Stimulated activated CD8-positive, alpha-beta memory T cell treated with anti-CD3 and anti-CD28 coated beads, Interleukin-15, amount 100 ng/mL, for 24 hours (primary cell): ENCODE measurements at regions not wholly inside any gene's neighbourhood (a gene's known extent, or its start where the extent isn't known, plus 50 kb on each side); places are given as distances from the start of the nearest gene placed in this dataset.
"Not testable (repeated sequence)": the region's sequence is repeated elsewhere in the genome, so short reads cannot be mapped to it uniquely, and the experiment has no call there.

Experiments
- DNase-seq: peaks from one replicate; pipeline ENCODE4 v3.0.0-alpha.2; 2020; ENCODE audit warnings: low read depth

- no peak for DNase-seq
Observed at GRCh38 chr16:87161822-87162676, 155.1 kb downstream of the C16orf95 start.

- not testable (repeated sequence) for DNase-seq
Observed at GRCh38 chr16:87162799-87163198, 154.4 kb downstream of the C16orf95 start.

GRCh38 chr16:87163637-87164036 lies 153.6 kb downstream of the C16orf95 start:
- no peak for DNase-seq

GRCh38 chr16:87165151-87165550 lies 152.0 kb downstream of the C16orf95 start:
- DNase-seq, result no peak

- DNase-seq, result no peak
Observed at GRCh38 chr16:87165885-87166284, 151.3 kb downstream of the C16orf95 start.

GRCh38 chr16:87166321-87166720 lies 150.9 kb downstream of the C16orf95 start:
- DNase-seq, result no peak

- no peak for DNase-seq
Observed at GRCh38 chr16:87166934-87167333, 150.3 kb downstream of the C16orf95 start.

- no peak for DNase-seq
Observed at GRCh38 chr16:87169509-87169995, 147.6 kb downstream of the C16orf95 start.

GRCh38 chr16:87170310-87170709 lies 146.9 kb downstream of the C16orf95 start:
- DNase-seq, result no peak

- DNase-seq, result no peak
Observed at GRCh38 chr16:87171723-87172122, 145.5 kb downstream of the C16orf95 start.

GRCh38 chr16:87172632-87173031 lies 144.6 kb downstream of the C16orf95 start:
- no peak for DNase-seq

- DNase-seq, result no peak
Observed at GRCh38 chr16:87173294-87173893, 143.8 kb downstream of the C16orf95 start.

- no peak for DNase-seq
Observed at GRCh38 chr16:87174061-87174460, 143.1 kb downstream of the C16orf95 start.

GRCh38 chr16:87176735-87177134 lies 140.5 kb downstream of the C16orf95 start:
- DNase-seq, result no peak

- DNase-seq, result no peak
Observed at GRCh38 chr16:87177673-87178072, 139.5 kb downstream of the C16orf95 start.

- DNase-seq, result no peak
Observed at GRCh38 chr16:87178177-87178863, 138.9 kb downstream of the C16orf95 start.

GRCh38 chr16:87178977-87179376 lies 138.2 kb downstream of the C16orf95 start:
- no peak for DNase-seq

- DNase-seq, result no peak
Observed at GRCh38 chr16:87180069-87180468, 137.1 kb downstream of the C16orf95 start.

GRCh38 chr16:87182759-87183158 lies 134.4 kb downstream of the C16orf95 start:
- no peak for DNase-seq

- DNase-seq, result no peak
Observed at GRCh38 chr16:87183647-87184046, 133.5 kb downstream of the C16orf95 start.

- no peak for DNase-seq
Observed at GRCh38 chr16:87185308-87185707, 131.9 kb downstream of the C16orf95 start.

GRCh38 chr16:87185983-87186382 lies 131.2 kb downstream of the C16orf95 start:
- no peak for DNase-seq

GRCh38 chr16:87186446-87186845 lies 130.7 kb downstream of the C16orf95 start:
- DNase-seq, result no peak
